SK-N-SH treated with all-trans-retinoic acid at 6 μM for 48 hours (cell line): ENCODE measurements at regions not wholly inside any gene's neighbourhood (a gene's known extent, or its start where the extent isn't known, plus 50 kb on each side); places are given as distances from the start of the nearest gene placed in this dataset.

Source experiments
- ATAC-seq: fragments of 200-7000 bp; cut with Tn5 transposase; 3 replicates; pipeline ENCODE4 v1.9.1; 2020; ENCODE audit warnings: mild to moderate bottlenecking, moderate library complexity
- ARNTL ChIP-seq: fragments of 450-650 bp; formaldehyde crosslinking; IDR thresholded peaks from 2 replicates; pipeline ENCODE4 v1.5.0; 2020; ENCODE audit warnings: low read depth, mild to moderate bottlenecking, moderate library complexity, borderline replicate concordance
- BACH2 ChIP-seq: fragments of 250-450 bp; sonication (Bioruptor Pico); IDR thresholded peaks from 2 replicates; pipeline ENCODE4 v1.9.0; 2021; ENCODE audit warnings: mild to moderate bottlenecking, borderline replicate concordance
- CSDC2 ChIP-seq: fragments of 250-450 bp; sonication (Bioruptor Pico); IDR thresholded peaks from 2 replicates; pipeline ENCODE4 v1.5.0; 2020; ENCODE audit warnings: mild to moderate bottlenecking, moderate library complexity
- ESRRG ChIP-seq: fragments of 250-450 bp; sonication (Bioruptor Pico); IDR thresholded peaks from 2 replicates; pipeline ENCODE4 v1.6.1; 2021; ENCODE audit warnings: mild to moderate bottlenecking
- ISL1 ChIP-seq: fragments of 250-450 bp; sonication (Bioruptor Pico); IDR thresholded peaks from 2 replicates; pipeline ENCODE4 v2.1.2; 2022; ENCODE audit warnings: mild to moderate bottlenecking, moderate library complexity
- OSR1 ChIP-seq: fragments of 250-450 bp; sonication (Bioruptor Pico); IDR thresholded peaks from 2 replicates; pipeline ENCODE4 v1.8.0; 2022; ENCODE audit warnings: moderate library complexity, mild to moderate bottlenecking, inconsistent platforms
- PPARA ChIP-seq: fragments of 250-450 bp; sonication (Bioruptor Pico); IDR thresholded peaks from 2 replicates; pipeline ENCODE4 v1.5.0; 2020; ENCODE audit warnings: mild to moderate bottlenecking, borderline replicate concordance
- RARB ChIP-seq: fragments of 250-450 bp; sonication (Bioruptor Pico); IDR thresholded peaks from 2 replicates; pipeline ENCODE4 v1.8.0; 2021; ENCODE audit warnings: mild to moderate bottlenecking, moderate library complexity
- SNAI2 ChIP-seq: fragments of 250-450 bp; sonication (Bioruptor Pico); IDR thresholded peaks from 2 replicates; pipeline ENCODE4 v1.5.0; 2020; ENCODE audit warnings: mild to moderate bottlenecking, moderate library complexity
- TCF4 ChIP-seq: fragments of 250-450 bp; sonication (Bioruptor Pico); IDR thresholded peaks from 2 replicates; pipeline ENCODE4 v1.8.0; 2021; ENCODE audit warnings: mild to moderate bottlenecking, moderate library complexity, borderline replicate concordance
- TOX ChIP-seq: fragments of 250-450 bp; sonication (Bioruptor Pico); IDR thresholded peaks from 2 replicates; pipeline ENCODE4 v1.8.0; 2021; ENCODE audit warnings: mild to moderate bottlenecking, moderate library complexity, borderline replicate concordance
- ZC3H10 ChIP-seq: fragments of 250-450 bp; sonication (Bioruptor Pico); IDR thresholded peaks from 2 replicates; pipeline ENCODE4 v1.5.1; 2021; ENCODE audit warnings: mild to moderate bottlenecking, moderate library complexity
- ZFP3 ChIP-seq: fragments of 250-450 bp; sonication (Bioruptor Pico); IDR thresholded peaks from 2 replicates; pipeline ENCODE4 v1.5.0; 2020; ENCODE audit warnings: mild to moderate bottlenecking, moderate library complexity
- ZFP30 ChIP-seq: fragments of 450-650 bp; formaldehyde crosslinking; IDR thresholded peaks from 2 replicates; pipeline ENCODE4 v1.5.0; 2022; ENCODE audit warnings: mild to moderate bottlenecking, moderate library complexity
- ZNF565 ChIP-seq: fragments of 450-650 bp; formaldehyde crosslinking; conservative IDR thresholded peaks from 2 replicates; pipeline ENCODE4 v1.5.0; 2020; ENCODE audit warnings: low read depth, mild to moderate bottlenecking, moderate library complexity
- ZNF70 ChIP-seq: fragments of 450-650 bp; formaldehyde crosslinking; IDR thresholded peaks from 2 replicates; pipeline ENCODE4 v1.5.0; 2020; ENCODE audit warnings: mild to moderate bottlenecking, moderate library complexity
- ZNF8 ChIP-seq: fragments of 450-650 bp; formaldehyde crosslinking; IDR thresholded peaks from 2 replicates; pipeline ENCODE4 v1.5.0; 2020; ENCODE audit warnings: mild to moderate bottlenecking, moderate library complexity
- TF ChIP-seq, protein P1 (sequence below): fragments of 250-450 bp; sonication (Bioruptor Pico); IDR thresholded peaks from 2 replicates; pipeline ENCODE4 v1.8.0; 2021; ENCODE audit warnings: low read depth, mild to moderate bottlenecking, moderate library complexity, borderline replicate concordance
- TF ChIP-seq, protein P2 (sequence below): fragments of 250-450 bp; sonication (Bioruptor Pico); IDR thresholded peaks from 2 replicates; pipeline ENCODE4 v1.8.0; 2020; ENCODE audit warnings: mild to moderate bottlenecking, moderate library complexity, borderline replicate concordance
- TF ChIP-seq, protein P3 (sequence below): fragments of 250-450 bp; sonication (Bioruptor Pico); IDR thresholded peaks from 2 replicates; pipeline ENCODE4 v1.5.0; 2020; ENCODE audit warnings: mild to moderate bottlenecking, moderate library complexity
- TF ChIP-seq, protein P4 (sequence below): fragments of 250-450 bp; sonication (Bioruptor Pico); IDR thresholded peaks from 2 replicates; pipeline ENCODE4 v1.5.1; 2020; ENCODE audit warnings: low read depth, mild to moderate bottlenecking, moderate library complexity
- TF ChIP-seq, protein P5 (sequence below): fragments of 250-450 bp; sonication (Bioruptor Pico); IDR thresholded peaks from 2 replicates; pipeline ENCODE4 v1.5.1; 2021; ENCODE audit warnings: mild to moderate bottlenecking, moderate library complexity

DNA sequence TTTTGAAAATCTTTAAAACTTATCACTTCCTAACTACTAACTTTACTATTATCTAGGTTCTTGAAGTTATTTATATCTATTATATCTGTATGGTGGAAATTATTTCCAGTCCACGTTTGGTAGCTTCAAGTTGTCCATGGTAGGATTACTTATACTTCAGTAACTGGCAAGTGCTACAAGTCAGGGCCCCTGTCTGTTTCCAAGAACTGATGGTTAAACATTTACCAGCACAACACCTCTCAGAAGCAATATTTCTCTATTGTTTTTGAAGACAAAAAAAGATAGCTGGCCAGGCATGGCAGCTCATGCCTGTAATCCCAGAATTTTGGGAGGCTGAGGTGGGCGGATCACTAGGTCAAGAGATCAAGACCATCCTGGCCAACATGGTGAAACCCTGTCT is 240.4 kb upstream of the RHOBTB1 start (continued):
- TF ChIP-seq SNAI2 (CRISPR knock-in tag): no peak

DNA sequence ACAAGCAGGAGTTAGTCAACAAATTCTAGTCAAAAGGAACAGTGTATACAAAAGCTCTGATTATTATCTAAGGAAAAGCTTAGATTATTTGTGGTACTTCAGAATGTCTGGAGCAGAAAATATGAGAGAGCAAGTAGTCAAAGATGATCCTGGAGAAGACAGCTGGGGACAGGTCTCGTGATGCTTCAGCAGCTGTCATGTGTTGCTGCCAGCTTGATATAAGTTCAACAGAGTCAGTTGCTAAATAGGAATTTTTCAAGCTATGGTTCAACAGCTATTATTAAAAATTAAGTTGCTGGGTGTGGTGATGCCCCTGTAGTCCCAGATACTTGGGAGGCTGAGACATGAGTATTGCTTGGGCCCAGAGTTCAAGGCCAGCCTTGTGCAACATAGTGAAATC is 240.0 kb upstream of the RHOBTB1 start:
- TF ChIP-seq, protein P1, sequence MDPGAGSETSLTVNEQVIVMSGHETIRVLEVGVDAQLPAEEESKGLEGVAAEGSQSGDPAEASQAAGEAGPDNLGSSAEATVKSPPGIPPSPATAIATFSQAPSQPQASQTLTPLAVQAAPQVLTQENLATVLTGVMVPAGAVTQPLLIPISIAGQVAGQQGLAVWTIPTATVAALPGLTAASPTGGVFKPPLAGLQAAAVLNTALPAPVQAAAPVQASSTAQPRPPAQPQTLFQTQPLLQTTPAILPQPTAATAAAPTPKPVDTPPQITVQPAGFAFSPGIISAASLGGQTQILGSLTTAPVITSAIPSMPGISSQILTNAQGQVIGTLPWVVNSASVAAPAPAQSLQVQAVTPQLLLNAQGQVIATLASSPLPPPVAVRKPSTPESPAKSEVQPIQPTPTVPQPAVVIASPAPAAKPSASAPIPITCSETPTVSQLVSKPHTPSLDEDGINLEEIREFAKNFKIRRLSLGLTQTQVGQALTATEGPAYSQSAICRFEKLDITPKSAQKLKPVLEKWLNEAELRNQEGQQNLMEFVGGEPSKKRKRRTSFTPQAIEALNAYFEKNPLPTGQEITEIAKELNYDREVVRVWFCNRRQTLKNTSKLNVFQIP (CRISPR knock-in tag): no peak
- no peak for TF ChIP-seq ZNF8 (CRISPR knock-in tag)
- TF ChIP-seq BACH2 (CRISPR knock-in tag): no peak
- TF ChIP-seq, protein P2, sequence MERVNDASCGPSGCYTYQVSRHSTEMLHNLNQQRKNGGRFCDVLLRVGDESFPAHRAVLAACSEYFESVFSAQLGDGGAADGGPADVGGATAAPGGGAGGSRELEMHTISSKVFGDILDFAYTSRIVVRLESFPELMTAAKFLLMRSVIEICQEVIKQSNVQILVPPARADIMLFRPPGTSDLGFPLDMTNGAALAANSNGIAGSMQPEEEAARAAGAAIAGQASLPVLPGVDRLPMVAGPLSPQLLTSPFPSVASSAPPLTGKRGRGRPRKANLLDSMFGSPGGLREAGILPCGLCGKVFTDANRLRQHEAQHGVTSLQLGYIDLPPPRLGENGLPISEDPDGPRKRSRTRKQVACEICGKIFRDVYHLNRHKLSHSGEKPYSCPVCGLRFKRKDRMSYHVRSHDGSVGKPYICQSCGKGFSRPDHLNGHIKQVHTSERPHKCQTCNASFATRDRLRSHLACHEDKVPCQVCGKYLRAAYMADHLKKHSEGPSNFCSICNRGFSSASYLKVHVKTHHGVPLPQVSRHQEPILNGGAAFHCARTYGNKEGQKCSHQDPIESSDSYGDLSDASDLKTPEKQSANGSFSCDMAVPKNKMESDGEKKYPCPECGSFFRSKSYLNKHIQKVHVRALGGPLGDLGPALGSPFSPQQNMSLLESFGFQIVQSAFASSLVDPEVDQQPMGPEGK (CRISPR knock-in tag): no peak
- TF ChIP-seq ZNF70 (CRISPR knock-in tag): no peak
- no peak for TF ChIP-seq ZFP3 (CRISPR knock-in tag)
- TF ChIP-seq, protein P3, sequence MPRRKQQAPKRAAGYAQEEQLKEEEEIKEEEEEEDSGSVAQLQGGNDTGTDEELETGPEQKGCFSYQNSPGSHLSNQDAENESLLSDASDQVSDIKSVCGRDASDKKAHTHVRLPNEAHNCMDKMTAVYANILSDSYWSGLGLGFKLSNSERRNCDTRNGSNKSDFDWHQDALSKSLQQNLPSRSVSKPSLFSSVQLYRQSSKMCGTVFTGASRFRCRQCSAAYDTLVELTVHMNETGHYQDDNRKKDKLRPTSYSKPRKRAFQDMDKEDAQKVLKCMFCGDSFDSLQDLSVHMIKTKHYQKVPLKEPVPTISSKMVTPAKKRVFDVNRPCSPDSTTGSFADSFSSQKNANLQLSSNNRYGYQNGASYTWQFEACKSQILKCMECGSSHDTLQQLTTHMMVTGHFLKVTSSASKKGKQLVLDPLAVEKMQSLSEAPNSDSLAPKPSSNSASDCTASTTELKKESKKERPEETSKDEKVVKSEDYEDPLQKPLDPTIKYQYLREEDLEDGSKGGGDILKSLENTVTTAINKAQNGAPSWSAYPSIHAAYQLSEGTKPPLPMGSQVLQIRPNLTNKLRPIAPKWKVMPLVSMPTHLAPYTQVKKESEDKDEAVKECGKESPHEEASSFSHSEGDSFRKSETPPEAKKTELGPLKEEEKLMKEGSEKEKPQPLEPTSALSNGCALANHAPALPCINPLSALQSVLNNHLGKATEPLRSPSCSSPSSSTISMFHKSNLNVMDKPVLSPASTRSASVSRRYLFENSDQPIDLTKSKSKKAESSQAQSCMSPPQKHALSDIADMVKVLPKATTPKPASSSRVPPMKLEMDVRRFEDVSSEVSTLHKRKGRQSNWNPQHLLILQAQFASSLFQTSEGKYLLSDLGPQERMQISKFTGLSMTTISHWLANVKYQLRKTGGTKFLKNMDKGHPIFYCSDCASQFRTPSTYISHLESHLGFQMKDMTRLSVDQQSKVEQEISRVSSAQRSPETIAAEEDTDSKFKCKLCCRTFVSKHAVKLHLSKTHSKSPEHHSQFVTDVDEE: no peak
- TF ChIP-seq, protein P4, sequence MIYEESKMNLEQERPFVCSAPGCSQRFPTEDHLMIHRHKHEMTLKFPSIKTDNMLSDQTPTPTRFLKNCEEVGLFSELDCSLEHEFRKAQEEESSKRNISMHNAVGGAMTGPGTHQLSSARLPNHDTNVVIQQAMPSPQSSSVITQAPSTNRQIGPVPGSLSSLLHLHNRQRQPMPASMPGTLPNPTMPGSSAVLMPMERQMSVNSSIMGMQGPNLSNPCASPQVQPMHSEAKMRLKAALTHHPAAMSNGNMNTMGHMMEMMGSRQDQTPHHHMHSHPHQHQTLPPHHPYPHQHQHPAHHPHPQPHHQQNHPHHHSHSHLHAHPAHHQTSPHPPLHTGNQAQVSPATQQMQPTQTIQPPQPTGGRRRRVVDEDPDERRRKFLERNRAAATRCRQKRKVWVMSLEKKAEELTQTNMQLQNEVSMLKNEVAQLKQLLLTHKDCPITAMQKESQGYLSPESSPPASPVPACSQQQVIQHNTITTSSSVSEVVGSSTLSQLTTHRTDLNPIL: no peak
- TF ChIP-seq CSDC2: no peak
- TF ChIP-seq ESRRG (CRISPR knock-in tag): no peak
- no peak for TF ChIP-seq PPARA (CRISPR knock-in tag)
- TF ChIP-seq ZFP30 (CRISPR knock-in tag): no peak
- no peak for ATAC-seq

DNA sequence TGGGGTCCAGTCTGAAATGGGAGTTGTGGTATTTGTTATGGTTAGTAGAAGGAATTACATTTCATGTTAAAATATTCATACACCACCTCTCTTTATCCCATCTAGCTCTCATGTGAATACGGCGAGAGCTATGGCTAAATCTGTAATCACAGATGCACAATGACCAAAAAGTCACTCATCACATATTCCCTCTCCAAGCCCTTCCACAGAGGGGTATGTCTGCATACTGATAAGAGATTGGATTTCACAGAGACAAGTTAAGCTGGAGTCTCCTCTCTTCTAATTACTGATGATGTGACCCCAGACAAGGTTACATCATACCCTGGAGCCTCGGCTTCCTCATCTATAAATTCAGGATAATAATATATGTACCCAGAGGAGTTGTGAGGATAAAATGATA is 237.8 kb upstream of the RHOBTB1 start:
- ATAC-seq: no peak
- TF ChIP-seq RARB (CRISPR knock-in tag): no peak
- no peak for TF ChIP-seq ZNF8 (CRISPR knock-in tag)
- TF ChIP-seq SNAI2 (CRISPR knock-in tag): no peak
- TF ChIP-seq ZNF565 (CRISPR knock-in tag): no peak
- TF ChIP-seq, protein P5, sequence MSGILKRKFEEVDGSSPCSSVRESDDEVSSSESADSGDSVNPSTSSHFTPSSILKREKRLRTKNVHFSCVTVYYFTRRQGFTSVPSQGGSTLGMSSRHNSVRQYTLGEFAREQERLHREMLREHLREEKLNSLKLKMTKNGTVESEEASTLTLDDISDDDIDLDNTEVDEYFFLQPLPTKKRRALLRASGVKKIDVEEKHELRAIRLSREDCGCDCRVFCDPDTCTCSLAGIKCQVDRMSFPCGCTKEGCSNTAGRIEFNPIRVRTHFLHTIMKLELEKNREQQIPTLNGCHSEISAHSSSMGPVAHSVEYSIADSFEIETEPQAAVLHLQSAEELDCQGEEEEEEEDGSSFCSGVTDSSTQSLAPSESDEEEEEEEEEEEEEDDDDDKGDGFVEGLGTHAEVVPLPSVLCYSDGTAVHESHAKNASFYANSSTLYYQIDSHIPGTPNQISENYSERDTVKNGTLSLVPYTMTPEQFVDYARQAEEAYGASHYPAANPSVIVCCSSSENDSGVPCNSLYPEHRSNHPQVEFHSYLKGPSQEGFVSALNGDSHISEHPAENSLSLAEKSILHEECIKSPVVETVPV (CRISPR knock-in tag): no peak
- no peak for TF ChIP-seq ARNTL (CRISPR knock-in tag)
- TF ChIP-seq OSR1 (CRISPR knock-in tag): no peak
- TF ChIP-seq TOX (CRISPR knock-in tag): no peak
- TF ChIP-seq, protein P2 (CRISPR knock-in tag): no peak
- no peak for TF ChIP-seq ZNF70 (CRISPR knock-in tag)
- TF ChIP-seq BACH2 (CRISPR knock-in tag): no peak
- TF ChIP-seq ZFP3 (CRISPR knock-in tag): no peak
- TF ChIP-seq ZFP30 (CRISPR knock-in tag): no peak
- TF ChIP-seq ESRRG (CRISPR knock-in tag): no peak
- no peak for TF ChIP-seq ISL1 (CRISPR knock-in tag)
- no peak for TF ChIP-seq ZC3H10 (CRISPR knock-in tag)
- no peak for TF ChIP-seq TCF4 (CRISPR knock-in tag)
